Ascending aorta (tissue), 2 donors: ENCODE measurements at regions not wholly inside any gene's neighbourhood (a gene's known extent, or its start where the extent isn't known, plus 50 kb on each side); places are given as distances from the start of the nearest gene placed in this dataset.

Experiments used
- DNase-seq, 2 donors: peaks; one replicate each; pipeline ENCODE4 v3.0.0-alpha.2; 2019; ENCODE audit warnings: low spot score in 2 of 2
- H3K27ac ChIP-seq, 2 donors: fragments of 200-600 bp; sonication (generic); one replicate each; pipeline ENCODE4 v1.5.1; 2016 to 2017; ENCODE audit warnings: mild to moderate bottlenecking in 1 of 2
- H3K27me3 ChIP-seq: fragments of 200-600 bp; sonication (generic); one replicate; pipeline ENCODE4 v1.5.1; 2017
- H3K36me3 ChIP-seq, 2 donors: fragments of 200-600 bp; sonication (generic); one replicate each; pipeline ENCODE4 v1.5.1; 2016
- H3K4me1 ChIP-seq, 2 donors: fragments of 200-600 bp; sonication (generic); one replicate each; pipeline ENCODE4 v1.5.1; 2016 to 2017; ENCODE audit warnings: mild to moderate bottlenecking in 1 of 2
- H3K4me3 ChIP-seq, 2 donors: fragments of 200-600 bp; sonication (generic); one replicate each; pipeline ENCODE4 v1.5.1; 2016 to 2017; ENCODE audit warnings: mild to moderate bottlenecking in 1 of 2
- H3K9me3 ChIP-seq, 2 donors: fragments of 200-600 bp; sonication (generic); one replicate each; pipeline ENCODE4 v1.5.1; 2016
- CTCF ChIP-seq, 3 experiments: fragments of 200-600 bp in 2 of 3; fragments of 450-650 bp in 1 of 3; sonication (generic) in 2 of 3; IDR thresholded peaks; one replicate each; pipeline ENCODE4 v1.5.1; 2016 to 2019; ENCODE audit warnings: antibody characterized with exemption in 3 of 3, mild to moderate bottlenecking in 1 of 3, moderate library complexity in 1 of 3
- intact Hi-C: fragments of 100-400 bp; cut with DNase I; formaldehyde crosslinking; loops from one replicate; pipeline ENCODE4 v1.15.1; 2023

- no peaks in the 10 kb centered on the region for H3K4me1 ChIP-seq
- no peaks in the 10 kb centered on the region for H3K9me3 ChIP-seq
- H3K36me3 ChIP-seq: no peaks in the 10 kb centered on the region
- no peak for DNase-seq
- no peaks in the 10 kb centered on the region for H3K27me3 ChIP-seq
- intact Hi-C loops: no loop called here
- no peak overlapping the region for H3K4me3 ChIP-seq
- no peak overlapping the region for H3K27ac ChIP-seq
- TF ChIP-seq CTCF (IDR thresholded peaks at IDR 0.05): no peak
Measured at GRCh38 chr1:82520611-82521010, 719.9 kb downstream of the ADGRL2 start.

DNA sequence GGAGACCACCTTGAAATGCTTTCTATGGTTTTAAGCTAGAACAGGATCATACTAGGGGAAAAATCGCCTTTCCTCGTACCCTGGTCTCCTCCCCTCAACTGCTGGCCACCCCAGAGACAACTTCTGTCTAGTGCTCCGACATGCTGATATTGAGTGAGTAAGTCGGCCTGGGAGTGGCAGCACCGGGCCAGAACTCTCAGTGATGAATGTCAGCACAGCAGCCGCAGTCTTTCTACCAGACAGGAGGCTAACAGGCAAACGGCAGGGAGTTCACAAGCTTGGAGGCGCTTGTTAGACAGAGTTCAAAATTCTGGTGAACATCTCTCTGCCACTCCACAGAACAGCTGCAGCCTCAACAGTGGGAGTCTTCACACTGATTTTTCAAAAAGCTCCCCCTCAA, 716.9 kb downstream of the ADGRL2 start:
- peak in 1 of 2 donors; percentile 76 for DNase-seq
- H3K27me3 ChIP-seq: no peaks in the 10 kb centered on the region
- H3K27ac ChIP-seq: no peak overlapping the region
- intact Hi-C loops: no loop called here
- H3K4me1 ChIP-seq: no peaks in the 10 kb centered on the region
- TF ChIP-seq CTCF (IDR thresholded peaks at IDR 0.05): peak in 2 of 3 experiments; percentile 29 to 45
- no peaks in the 10 kb centered on the region for H3K36me3 ChIP-seq
- H3K4me3 ChIP-seq: no peak overlapping the region
- H3K9me3 ChIP-seq: no peaks in the 10 kb centered on the region

DNA sequence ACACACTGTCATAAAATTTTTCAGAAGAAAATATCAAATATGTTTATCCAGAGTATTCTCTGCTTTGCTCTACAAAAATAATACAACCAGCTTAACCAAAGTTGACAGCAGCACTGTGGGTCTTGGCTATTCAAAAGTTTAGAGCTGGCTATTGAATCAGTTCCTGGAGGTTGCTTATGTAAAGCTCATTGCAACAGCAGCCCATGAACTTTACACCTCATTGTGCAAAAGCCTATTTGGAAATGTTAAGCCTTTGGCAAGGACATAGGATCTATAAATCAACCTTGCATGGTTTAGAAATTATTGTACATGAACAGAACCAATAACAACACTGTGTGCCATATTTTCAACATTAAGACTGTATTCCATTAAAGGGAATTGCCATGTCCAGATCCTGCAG, 714.9 kb downstream of the ADGRL2 start:
- DNase-seq: no peak
- TF ChIP-seq CTCF (IDR thresholded peaks at IDR 0.05): no peak

GRCh38 chr1:82511441-82511840, 710.7 kb downstream of the ADGRL2 start:
- intact Hi-C loops: no loop called here

More for the DNA sequence above, 714.9 kb downstream of the ADGRL2 start:
- Histone ChIP-seq H3K9me3 (no peaks in the 10 kb centered on the region), H3K4me1 (no peaks in the 10 kb centered on the region), H3K27ac (no peak overlapping the region), H3K36me3 (no peaks in the 10 kb centered on the region), H3K4me3 (no peak overlapping the region), H3K27me3 (no peaks in the 10 kb centered on the region)
- intact Hi-C loops: no loop called here

GRCh38 chr1:82510431-82510830, 709.7 kb downstream of the ADGRL2 start:
- DNase-seq: no peak
- H3K9me3 ChIP-seq: no peaks in the 10 kb centered on the region
- H3K27ac ChIP-seq: no peak overlapping the region
- no peak for TF ChIP-seq CTCF (IDR thresholded peaks at IDR 0.05)
- no peaks in the 10 kb centered on the region for H3K36me3 ChIP-seq
- no peak overlapping the region for H3K4me3 ChIP-seq
- intact Hi-C loops: no loop called here
- no peaks in the 10 kb centered on the region for H3K27me3 ChIP-seq
- no peaks in the 10 kb centered on the region for H3K4me1 ChIP-seq

More at GRCh38 chr1:82511441-82511840, 710.7 kb downstream of the ADGRL2 start:
- Histone ChIP-seq H3K9me3 (no peaks in the 10 kb centered on the region), H3K27me3 (no peaks in the 10 kb centered on the region), H3K4me1 (no peaks in the 10 kb centered on the region), H3K4me3 (no peak overlapping the region), H3K36me3 (no peaks in the 10 kb centered on the region), H3K27ac (no peak overlapping the region)
- no peak for DNase-seq
- no peak for TF ChIP-seq CTCF (IDR thresholded peaks at IDR 0.05)

DNA sequence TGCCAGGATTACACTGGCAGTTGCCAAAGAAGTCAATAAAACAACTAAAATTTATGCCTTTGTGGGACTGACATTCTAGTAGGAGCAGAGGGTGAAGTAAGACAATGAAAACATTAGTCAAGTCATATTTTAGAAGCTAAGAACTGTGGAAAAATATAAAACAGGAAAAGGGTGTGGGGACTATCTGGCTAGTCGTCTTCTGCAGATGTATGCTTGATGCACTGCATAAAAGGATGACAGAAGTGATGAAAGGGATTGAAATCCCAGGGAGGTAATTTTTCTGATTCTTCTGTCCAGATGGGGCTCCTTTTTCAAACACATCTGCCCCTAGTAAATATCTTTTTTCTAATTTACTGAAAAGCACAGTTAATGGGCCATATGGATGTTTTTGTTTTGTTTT, 706.3 kb downstream of the ADGRL2 start:
- Histone ChIP-seq H3K27ac (no peak overlapping the region), H3K27me3 (no peaks in the 10 kb centered on the region), H3K36me3 (no peaks in the 10 kb centered on the region), H3K4me3 (no peak overlapping the region), H3K4me1 (peaks cover 0 to 9% of the 10 kb centered on the region in 2 donors), H3K9me3 (no peaks in the 10 kb centered on the region)
- intact Hi-C loops: no loop called here
- TF ChIP-seq CTCF (IDR thresholded peaks at IDR 0.05): no peak
- DNase-seq: no peak
